Nephron progenitor cell (in vitro differentiated cells): ENCODE measurements at regions not wholly inside any gene's neighbourhood (a gene's known extent, or its start where the extent isn't known, plus 50 kb on each side); places are given as distances from the start of the nearest gene placed in this dataset.

ENCODE experiments used
- DNase-seq: peaks from one replicate; pipeline ENCODE4 v3.0.0; 2021
- H3K27ac Mint-ChIP-seq: 2 replicates; pipeline ENCODE4 v1.8.0; 2021; ENCODE audit warnings: mild to moderate bottlenecking, moderate library complexity, mixed read lengths
- H3K27me3 Mint-ChIP-seq: 2 replicates; pipeline ENCODE4 v1.8.0; 2021; ENCODE audit warnings: mild to moderate bottlenecking, low read depth, mixed read lengths; ENCODE audit not compliant: poor library complexity
- H3K36me3 Mint-ChIP-seq: 2 replicates; pipeline ENCODE4 v1.8.0; 2021; ENCODE audit warnings: low read depth, mixed read lengths
- H3K4me1 Mint-ChIP-seq: 2 replicates; pipeline ENCODE4 v1.8.0; 2021; ENCODE audit warnings: mixed read lengths
- H3K4me3 Mint-ChIP-seq: 2 replicates; pipeline ENCODE4 v1.8.0; 2021; ENCODE audit warnings: mild to moderate bottlenecking, moderate library complexity, mixed read lengths
- H3K9me3 Mint-ChIP-seq: 2 replicates; pipeline ENCODE4 v1.8.0; 2021; ENCODE audit warnings: mild to moderate bottlenecking, moderate library complexity, mixed read lengths
- CTCF ChIP-seq: fragments of 200-600 bp; sonication (generic); IDR thresholded peaks from 2 replicates; pipeline ENCODE4 v1.5.0; 2021; ENCODE audit warnings: antibody characterized with exemption

- Mint-ChIP-seq H3K27me3 (no peaks in the 10 kb centered on the region), H3K4me1 (peaks cover 9% of the 10 kb centered on the region), H3K27ac (no peak overlapping the region), H3K4me3 (no peak overlapping the region), H3K36me3 (no peaks in the 10 kb centered on the region), H3K9me3 (peaks cover 3% of the 10 kb centered on the region)
- TF ChIP-seq CTCF = no peak
- DNase-seq = no peak
These were observed 54.0 kb upstream of the ABCB5 start for GRCh38 chr7:20561466-20561865.

- TF ChIP-seq CTCF = no peak
- no peaks in the 10 kb centered on the region for H3K36me3 Mint-ChIP-seq
- no peak overlapping the region for H3K4me3 Mint-ChIP-seq
- DNase-seq = no peak
- H3K4me1 Mint-ChIP-seq = peaks cover 9% of the 10 kb centered on the region
- H3K27me3 Mint-ChIP-seq = no peaks in the 10 kb centered on the region
- peak overlapping the region; percentile 74 for H3K27ac Mint-ChIP-seq
- peaks cover 3% of the 10 kb centered on the region for H3K9me3 Mint-ChIP-seq
These were observed 53.6 kb upstream of the ABCB5 start for GRCh38 chr7:20561908-20562307.

GRCh38 chr7:20562461-20562860 lies 53.0 kb upstream of the ABCB5 start:
- Mint-ChIP-seq H3K9me3 (peaks cover 9% of the 10 kb centered on the region), H3K36me3 (no peaks in the 10 kb centered on the region), H3K27ac (no peak overlapping the region), H3K4me1 (peaks cover 9% of the 10 kb centered on the region), H3K4me3 (no peak overlapping the region), H3K27me3 (no peaks in the 10 kb centered on the region)
- no peak for DNase-seq
- TF ChIP-seq CTCF = no peak
